SK-N-SH (cell line): ENCODE measurements at regions not wholly inside any gene's neighbourhood (a gene's known extent, or its start where the extent isn't known, plus 50 kb on each side); places are given as distances from the start of the nearest gene placed in this dataset.

ENCODE experiments used
- CTCF ChIA-PET: fragments of 300-600, 350-600 bp; formaldehyde crosslinking; extraction: SDS; loops from one replicate; lab custom pipeline; 2021; lab: Yijun Ruan, JAX
- POLR2A ChIA-PET: fragments of 350-600 bp; sonication (Branson Sonifier 250); formaldehyde crosslinking; extraction: SDS; loops from one replicate; lab custom pipeline; 2020; ENCODE audit warnings: antibody characterized with exemption, inconsistent platforms; lab: Yijun Ruan, JAX
- DNase-seq: peaks from one replicate; pipeline ENCODE4 v3.0.0; 2012
- H2AFZ ChIP-seq: fragments of 200-600 bp; sonication (generic); 2 replicates; pipeline ENCODE4 v1.8.1; 2016; ENCODE audit warnings: antibody characterized with exemption, mild to moderate bottlenecking, low read depth
- H3F3A ChIP-seq: fragments of 200-600 bp; sonication (generic); replicated peaks from 2 replicates; pipeline ENCODE3; 2016; ENCODE audit warnings: antibody characterized with exemption, mild to moderate bottlenecking; ENCODE audit not compliant: insufficient read depth
- H3K27ac ChIP-seq, 2 experiments: fragments of 200-500 bp in 1 of 2; fragments of 200-600 bp in 1 of 2; sonication (Bioruptor generic) in 1 of 2; sonication (generic), shearing (Covaris generic) in 1 of 2; 2 replicates each; pipeline versions ENCODE4 v1.5.1 to v1.6.1; 2014 to 2016; ENCODE audit warnings: low read depth in 2 of 2, inconsistent platforms in 1 of 2, low read length in 1 of 2, mild to moderate bottlenecking in 1 of 2, mixed read lengths in 1 of 2
- H3K27me3 ChIP-seq: fragments of 200-600 bp; sonication (generic), shearing (Covaris generic); 2 replicates; pipeline ENCODE4 v1.6.1; 2016; ENCODE audit warnings: mixed run types; ENCODE audit not compliant: insufficient read depth
- H3K36me3 ChIP-seq, 2 experiments: fragments of 200-500 bp in 1 of 2; fragments of 200-600 bp in 1 of 2; sonication (Bioruptor generic) in 1 of 2; sonication (generic) in 1 of 2; replicated peaks in 1 of 2; 2 replicates each; pipeline versions ENCODE3 to v1.5.1; 2014 to 2016; ENCODE audit warnings: low read length in 1 of 2, mild to moderate bottlenecking in 1 of 2; ENCODE audit not compliant: insufficient read depth in 2 of 2, control insufficient read depth in 1 of 2
- H3K4me1 ChIP-seq, 2 experiments: fragments of 200-500 bp in 1 of 2; fragments of 200-600 bp in 1 of 2; sonication (Bioruptor generic) in 1 of 2; sonication (generic), shearing (Covaris generic) in 1 of 2; 2 replicates each; pipeline versions ENCODE4 v1.5.1 to v1.6.1; 2014 to 2016; ENCODE audit warnings: low read depth in 1 of 2, low read length in 1 of 2, mixed run types in 1 of 2; ENCODE audit not compliant: insufficient read depth in 2 of 2, control insufficient read depth in 1 of 2
- H3K4me2 ChIP-seq: fragments of 200-600 bp; sonication (generic), shearing (Covaris generic); 2 replicates; pipeline ENCODE4 v1.6.1; 2017; ENCODE audit warnings: mixed run types
- H3K4me3 ChIP-seq, 2 experiments: fragments of 200-500 bp in 1 of 2; fragments of 200-600 bp in 1 of 2; sonication (Bioruptor generic) in 1 of 2; sonication (generic), shearing (Covaris generic) in 1 of 2; 2 replicates each; pipeline versions ENCODE4 v1.5.1 to v1.8.1; 2014 to 2016; ENCODE audit warnings: low read depth in 2 of 2, inconsistent platforms in 1 of 2, low read length in 1 of 2, mild to moderate bottlenecking in 1 of 2, mixed read lengths in 1 of 2, moderate library complexity in 1 of 2
- H3K79me2 ChIP-seq: fragments of 200-600 bp; sonication (generic); 2 replicates; pipeline ENCODE4 v1.8.1; 2017; ENCODE audit warnings: mild to moderate bottlenecking; ENCODE audit not compliant: insufficient read depth
- H3K9ac ChIP-seq: fragments of 200-600 bp; sonication (generic); 2 replicates; pipeline ENCODE4 v1.6.1; 2017; ENCODE audit warnings: mixed run types
- H3K9me2 ChIP-seq: fragments of 200-600 bp; sonication (generic); 2 replicates; pipeline ENCODE4 v1.6.1; 2017; ENCODE audit warnings: mixed run types
- H3K9me3 ChIP-seq: fragments of 200-600 bp; sonication (generic); 2 replicates; pipeline ENCODE4 v1.6.1; 2017; ENCODE audit warnings: mixed run types, mild to moderate bottlenecking, moderate library complexity
- H4K20me1 ChIP-seq: fragments of 200-600 bp; sonication (generic); 2 replicates; pipeline ENCODE4 v1.6.1; 2017; ENCODE audit warnings: mild to moderate bottlenecking, mixed run types; ENCODE audit not compliant: insufficient read depth
- CHD2 ChIP-seq: fragments of 150-350 bp; IDR thresholded peaks from 2 replicates; pipeline ENCODE4 v1.6.1; 2018; ENCODE audit warnings: low read length; ENCODE audit not compliant: partially characterized antibody
- CTCF ChIP-seq: fragments of 200-600 bp; sonication (generic); IDR thresholded peaks from 2 replicates; pipeline ENCODE4 v1.6.1; 2017; ENCODE audit warnings: antibody characterized with exemption, mild to moderate bottlenecking, moderate library complexity
- EP300 ChIP-seq, 2 experiments: IDR thresholded peaks; 2 replicates each; pipeline versions ENCODE4 v1.4.0 to v1.6.1; 2012; ENCODE audit warnings: borderline replicate concordance in 1 of 2, low read depth in 1 of 2, low read length in 1 of 2
- EZH2phosphoT487 ChIP-seq: fragments of 200-600 bp; sonication (generic); IDR thresholded peaks from 2 replicates; pipeline ENCODE4 v1.6.1; 2017; ENCODE audit warnings: low read depth, mixed run types, mild to moderate bottlenecking, antibody characterized with exemption, moderate library complexity, borderline replicate concordance
- FOSL2 ChIP-seq: IDR thresholded peaks from 2 replicates; pipeline ENCODE4 v1.4.0; 2012; ENCODE audit warnings: low read depth, mild to moderate bottlenecking, moderate library complexity, borderline replicate concordance
- FOXJ3 ChIP-seq: sonication (generic); formaldehyde crosslinking; IDR thresholded peaks from 2 replicates; pipeline ENCODE4 v1.5.1; 2020; ENCODE audit warnings: mild to moderate bottlenecking, missing genetic modification reagents
- FOXM1 ChIP-seq: IDR thresholded peaks from 2 replicates; pipeline ENCODE4 v1.4.0; 2012; ENCODE audit warnings: low read depth, mild to moderate bottlenecking
- GABPA ChIP-seq: IDR thresholded peaks from 2 replicates; pipeline ENCODE4 v1.4.0; 2012; ENCODE audit warnings: low read depth, mild to moderate bottlenecking
- GATA2 ChIP-seq: sonication (generic); formaldehyde crosslinking; IDR thresholded peaks from 2 replicates; pipeline ENCODE4 v1.5.0; 2020; ENCODE audit warnings: mild to moderate bottlenecking, missing genetic modification reagents
- JUND ChIP-seq: IDR thresholded peaks from 2 replicates; pipeline ENCODE4 v1.4.0; 2012
- MEF2A ChIP-seq: IDR thresholded peaks from 2 replicates; pipeline ENCODE4 v1.4.0; 2012; ENCODE audit warnings: low read depth, borderline replicate concordance
- NRF1 ChIP-seq: IDR thresholded peaks from 2 replicates; pipeline ENCODE4 v1.6.1; 2012; ENCODE audit warnings: low read depth, mild to moderate bottlenecking, low read length
- RFX5 ChIP-seq: IDR thresholded peaks from 2 replicates; pipeline ENCODE4 v1.6.1; 2012; ENCODE audit warnings: mild to moderate bottlenecking, improper control_type of control experiment, low read length
- RXRA ChIP-seq: IDR thresholded peaks from 2 replicates; pipeline ENCODE4 v1.4.0; 2012; ENCODE audit warnings: low read depth, mild to moderate bottlenecking, borderline replicate concordance
- SMC3 ChIP-seq: IDR thresholded peaks from 2 replicates; pipeline ENCODE4 v1.6.1; 2012; ENCODE audit warnings: low read depth, low read length, improper control_type of control experiment
- YY1 ChIP-seq: IDR thresholded peaks from 2 replicates; pipeline ENCODE4 v1.4.0; 2012; ENCODE audit warnings: low read depth, mild to moderate bottlenecking
- WGBS: methylation state at CpG from one replicate; pipeline ENCODE4 v1.1.6; 2017; ENCODE audit warnings: low lambda C conversion rate; 5-methylcytosine and 5-hydroxymethylcytosine counted together
- TF ChIP-seq, protein P1 (sequence below): IDR thresholded peaks from 2 replicates; pipeline ENCODE4 v1.4.0; 2012; ENCODE audit warnings: low read depth
- TF ChIP-seq, protein P2 (sequence below): IDR thresholded peaks from 2 replicates; pipeline ENCODE4; 2012
- TF ChIP-seq, protein P3 (sequence below): IDR thresholded peaks from 2 replicates; pipeline ENCODE4 v1.4.0; 2012; ENCODE audit warnings: low read depth, borderline replicate concordance

GRCh38 chr3:6438031-6438430 is 422.9 kb upstream of the GRM7 start:
- no peaks in the 10 kb centered on the region for H4K20me1 ChIP-seq
- no peaks in the 10 kb centered on the region for H3K36me3 ChIP-seq
- no peaks in the 10 kb centered on the region for H3K27me3 ChIP-seq
- DNase-seq = no peak
- no peak overlapping the region for H3K4me2 ChIP-seq
- no peak overlapping the region for H2AFZ ChIP-seq
- ChIA-PET CTCF (no interaction called here), POLR2A (no interaction called here)
- no peak overlapping the region for H3K27ac ChIP-seq
- H3K79me2 ChIP-seq = no peaks in the 10 kb centered on the region
- no peak for TF ChIP-seq SMC3
- TF ChIP-seq CHD2 = no peak
- no peak for TF ChIP-seq RXRA
- no peak for TF ChIP-seq GABPA
- no peak for TF ChIP-seq FOSL2
- TF ChIP-seq GATA2 = no peak
- no peak for TF ChIP-seq FOXM1
- no peaks in the 10 kb centered on the region for H3K9me2 ChIP-seq
- no peaks in the 10 kb centered on the region for H3F3A ChIP-seq
- H3K4me1 ChIP-seq = no peaks in the 10 kb centered on the region
- H3K4me3 ChIP-seq = no peak overlapping the region
- H3K9me3 ChIP-seq = 0 out of 2 replicates have a peak, but pooled peaks cover 6% of the 10 kb centered on the region
- H3K9ac ChIP-seq = no peak overlapping the region
- WGBS = 29% methylated on average over 3 of the region's 3 CpGs

DNA sequence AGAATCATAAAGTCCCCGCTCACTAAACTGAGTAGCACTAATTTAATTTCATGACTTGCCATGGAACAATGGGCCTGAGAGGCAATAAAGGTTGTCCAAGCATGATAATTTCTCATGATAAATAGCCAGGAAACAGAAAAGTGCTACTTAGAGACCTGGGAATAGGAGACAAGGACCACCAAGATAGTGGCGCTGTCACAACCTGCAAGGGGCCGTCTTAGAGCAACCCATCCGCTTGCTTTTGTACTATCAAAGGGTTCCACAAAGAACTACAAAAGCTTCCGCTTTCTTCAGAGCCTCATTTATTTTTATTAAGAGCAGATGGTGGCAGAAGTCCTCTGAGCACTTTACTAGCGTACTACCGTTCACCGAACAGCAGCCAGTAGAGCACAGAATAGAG is 421.7 kb upstream of the GRM7 start:
- no peaks in the 10 kb centered on the region for H3K9me2 ChIP-seq
- DNase-seq = no peak
- POLR2A ChIA-PET = no interaction called here
- H3F3A ChIP-seq = no peaks in the 10 kb centered on the region
- no peak overlapping the region for H3K27ac ChIP-seq
- TF ChIP-seq RFX5 (no peak), EZH2phosphoT487 (no peak), FOXJ3 (no peak), YY1 (no peak), FOSL2 (no peak), JUND (no peak), GATA2 (no peak), MEF2A (no peak), NRF1 (no peak), EP300 (IDR thresholded peaks at IDR 0.05; ENCODE audit: borderline replicate concordance in 1 of 2, low read depth in 1 of 2, low read length in 1 of 2) (no peak), CTCF (no peak), FOXM1 (no peak), RXRA (no peak)
- TF ChIP-seq, protein P1, sequence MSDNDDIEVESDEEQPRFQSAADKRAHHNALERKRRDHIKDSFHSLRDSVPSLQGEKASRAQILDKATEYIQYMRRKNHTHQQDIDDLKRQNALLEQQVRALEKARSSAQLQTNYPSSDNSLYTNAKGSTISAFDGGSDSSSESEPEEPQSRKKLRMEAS = no peak
- TF ChIP-seq, protein P2, sequence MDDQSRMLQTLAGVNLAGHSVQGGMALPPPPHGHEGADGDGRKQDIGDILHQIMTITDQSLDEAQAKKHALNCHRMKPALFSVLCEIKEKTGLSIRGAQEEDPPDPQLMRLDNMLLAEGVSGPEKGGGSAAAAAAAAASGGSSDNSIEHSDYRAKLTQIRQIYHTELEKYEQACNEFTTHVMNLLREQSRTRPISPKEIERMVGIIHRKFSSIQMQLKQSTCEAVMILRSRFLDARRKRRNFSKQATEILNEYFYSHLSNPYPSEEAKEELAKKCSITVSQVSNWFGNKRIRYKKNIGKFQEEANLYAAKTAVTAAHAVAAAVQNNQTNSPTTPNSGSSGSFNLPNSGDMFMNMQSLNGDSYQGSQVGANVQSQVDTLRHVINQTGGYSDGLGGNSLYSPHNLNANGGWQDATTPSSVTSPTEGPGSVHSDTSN = no peak
- TF ChIP-seq, protein P3, sequence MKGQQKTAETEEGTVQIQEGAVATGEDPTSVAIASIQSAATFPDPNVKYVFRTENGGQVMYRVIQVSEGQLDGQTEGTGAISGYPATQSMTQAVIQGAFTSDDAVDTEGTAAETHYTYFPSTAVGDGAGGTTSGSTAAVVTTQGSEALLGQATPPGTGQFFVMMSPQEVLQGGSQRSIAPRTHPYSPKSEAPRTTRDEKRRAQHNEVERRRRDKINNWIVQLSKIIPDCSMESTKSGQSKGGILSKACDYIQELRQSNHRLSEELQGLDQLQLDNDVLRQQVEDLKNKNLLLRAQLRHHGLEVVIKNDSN = no peak
- TF ChIP-seq, all 33 proteins: peak for 0
- H4K20me1 ChIP-seq = no peaks in the 10 kb centered on the region
- H3K79me2 ChIP-seq = no peaks in the 10 kb centered on the region
- no peak overlapping the region for H3K4me2 ChIP-seq
- no peak overlapping the region for H3K4me3 ChIP-seq
- CTCF ChIA-PET = no interaction called here
- H3K9me3 ChIP-seq = 0 out of 2 replicates have a peak, but pooled peaks cover 6% of the 10 kb centered on the region
- H3K4me1 ChIP-seq = no peaks in the 10 kb centered on the region
- WGBS = 6% methylated on average over 8 of the region's 8 CpGs
- no peaks in the 10 kb centered on the region for H3K36me3 ChIP-seq
- no peaks in the 10 kb centered on the region for H3K27me3 ChIP-seq
- H2AFZ ChIP-seq = no peak overlapping the region
- no peak overlapping the region for H3K9ac ChIP-seq
